ENCODE measurements at regions not wholly inside any gene's neighbourhood (a gene's known extent, or its start where the extent isn't known, plus 50 kb on each side); places are given as distances from the start of the nearest gene placed in this dataset.
A peak's percentile ranks its signal among the peaks of the same experiment; 100 is the strongest.
"Not testable (repeated sequence)": the region's sequence is repeated elsewhere in the genome, so short reads cannot be mapped to it uniquely, and the experiment has no call there.

DNA sequence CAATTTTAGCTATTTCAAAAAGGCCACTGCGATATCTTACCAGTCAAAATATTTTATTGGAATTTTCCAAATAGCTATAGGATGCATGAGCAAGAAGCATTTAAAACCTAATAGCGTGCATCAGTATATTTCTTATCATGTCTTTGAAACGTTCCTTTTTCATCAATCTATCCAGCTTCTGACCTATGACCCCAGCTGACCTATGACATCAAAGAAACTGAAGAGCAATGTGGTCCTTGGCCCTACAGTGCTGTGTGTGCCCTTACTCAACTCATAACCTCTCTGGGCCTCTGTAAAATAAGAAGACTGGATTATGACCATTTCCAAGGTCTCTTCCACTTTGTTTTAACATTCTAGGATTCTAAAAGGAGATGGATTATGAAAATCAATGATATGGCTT lies 118.2 kb downstream of the ZNF22 start:
- no peak for DNase-seq (ENCODE audit: low read depth)

- DNase-seq (ENCODE audit: low read depth), result not testable (repeated sequence)
Measured at GRCh38 chr10:45122180-45122860, 121.6 kb downstream of the ZNF22 start.

- DNase-seq (ENCODE audit: low read depth), result no peak
Measured at GRCh38 chr10:45135443-45136198, 134.9 kb downstream of the ZNF22 start.

DNA sequence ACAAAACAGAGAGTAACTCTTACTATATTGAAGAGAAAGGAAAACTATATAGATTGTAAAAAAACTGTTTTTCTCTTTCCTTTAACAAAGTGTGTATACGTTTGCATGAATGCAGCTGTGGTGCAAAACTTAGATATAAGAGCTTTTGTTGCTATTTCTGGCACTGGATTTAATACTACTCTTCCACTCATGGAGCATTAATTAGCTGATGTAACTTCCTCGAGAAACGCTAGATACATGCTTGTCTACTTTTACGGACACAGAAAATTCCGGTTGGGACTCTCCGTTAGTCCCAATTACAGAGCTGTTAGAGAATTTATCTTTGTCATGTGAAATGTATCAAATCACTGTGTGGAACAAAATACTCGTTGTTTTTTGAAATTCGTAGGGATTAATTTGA lies 135.5 kb downstream of the ZNF22 start:
- no peak for DNase-seq (ENCODE audit: low read depth)

- no peak for DNase-seq (ENCODE audit: low read depth)
Measured at GRCh38 chr10:45144326-45145070, 143.8 kb downstream of the ZNF22 start.

DNA sequence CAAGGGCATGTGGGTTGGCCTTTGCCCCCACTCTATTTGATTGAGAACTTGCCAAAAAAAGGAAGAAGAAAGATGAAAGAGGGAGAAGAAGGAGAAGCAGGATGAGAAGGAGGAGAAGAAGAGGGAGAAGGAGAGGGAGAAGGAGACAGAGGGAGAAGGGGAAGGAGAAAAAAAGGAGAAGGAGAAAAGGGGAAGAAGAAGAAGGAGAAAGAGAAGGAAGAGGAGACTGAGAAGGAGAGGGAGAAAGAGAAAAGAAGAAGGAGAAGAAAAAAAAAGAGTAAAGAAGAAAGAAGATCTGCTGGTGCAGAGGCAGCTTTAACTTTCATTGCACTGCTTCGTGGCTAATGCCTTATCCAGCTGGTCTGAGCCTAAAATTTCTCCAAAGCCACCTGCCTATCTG lies 144.4 kb downstream of the ZNF22 start:
- DNase-seq (ENCODE audit: low read depth), result not testable (repeated sequence)

DNA sequence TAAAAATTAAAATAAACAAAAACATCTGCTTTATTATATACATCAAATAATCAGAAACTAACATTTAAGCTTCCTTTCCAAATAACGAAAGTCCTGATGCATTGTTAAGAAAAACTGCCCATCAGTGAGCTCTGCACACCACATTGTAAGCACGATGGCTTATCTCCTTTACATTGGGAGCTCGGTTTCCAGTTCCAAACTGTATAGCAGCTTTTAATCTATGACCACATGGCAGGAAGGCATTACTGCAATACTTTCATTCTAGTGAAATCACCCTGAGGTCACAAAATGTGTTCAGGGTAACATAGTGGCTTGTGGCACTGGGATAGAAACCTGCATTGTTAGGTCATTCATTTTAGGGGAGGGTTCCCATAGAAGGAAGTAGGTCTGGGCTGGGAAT lies 146.3 kb downstream of the ZNF22 start:
- no peak for DNase-seq (ENCODE audit: low read depth)

- DNase-seq (ENCODE audit: low read depth), result no peak
Measured at GRCh38 chr10:45150997-45151396, 150.3 kb downstream of the ZNF22 start.

DNA sequence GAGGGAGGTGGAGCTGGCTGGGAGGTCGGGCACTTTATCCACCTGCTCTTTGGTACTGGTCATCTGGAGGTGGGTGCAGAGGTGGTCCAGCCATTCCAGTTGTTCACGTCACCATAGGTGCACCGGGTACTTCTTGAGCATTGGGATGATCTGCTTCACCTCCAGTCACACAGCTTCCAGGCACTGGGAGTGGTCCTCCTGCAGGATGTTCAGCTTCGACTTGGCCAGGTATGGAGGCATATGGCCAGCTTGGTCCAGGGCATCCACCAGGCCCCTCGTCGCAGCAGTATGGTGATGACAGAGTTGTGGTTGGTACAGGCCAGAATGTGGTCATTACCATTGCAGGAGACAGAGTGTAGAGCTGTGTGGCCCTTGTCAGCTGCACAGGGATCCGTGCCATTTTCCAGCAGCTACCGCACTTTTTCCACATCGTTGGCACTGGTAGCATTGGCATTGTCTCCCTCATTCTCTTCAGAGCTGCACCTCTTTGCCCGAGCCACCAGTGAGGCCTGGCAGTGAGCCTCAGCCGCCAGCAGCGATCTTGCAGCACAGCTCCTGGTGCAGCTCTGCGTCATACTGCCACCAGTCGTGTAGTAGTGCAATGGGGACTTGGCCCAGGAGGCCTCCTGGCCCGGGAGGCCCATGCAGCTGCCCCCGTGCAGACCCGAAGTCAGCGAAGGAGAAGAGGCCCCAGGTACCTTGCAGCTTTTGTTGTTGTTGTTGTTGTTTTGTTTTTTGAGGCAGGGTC lies 150.9 kb downstream of the ZNF22 start:
- no peak for DNase-seq (ENCODE audit: low read depth)

DNA sequence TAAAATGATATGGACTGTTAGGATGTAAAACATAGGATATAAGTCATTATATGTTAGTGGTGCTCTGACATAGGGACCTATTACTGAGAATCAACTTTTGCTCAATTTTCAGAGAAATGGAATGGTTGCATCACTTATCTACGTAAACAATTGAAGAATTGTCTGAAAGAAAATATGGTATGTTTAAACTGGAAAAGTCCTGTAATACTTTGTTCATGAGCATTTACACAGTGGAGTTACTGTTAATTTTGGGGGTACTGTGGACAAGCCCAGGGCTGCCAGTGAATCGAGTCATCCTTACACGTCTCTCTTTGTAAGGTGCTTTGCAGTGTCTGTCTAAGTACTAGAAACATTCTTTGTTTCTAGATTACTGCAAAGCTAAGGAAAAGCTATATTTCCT lies 152.0 kb downstream of the ZNF22 start:
- no peak for DNase-seq (ENCODE audit: low read depth)

DNA sequence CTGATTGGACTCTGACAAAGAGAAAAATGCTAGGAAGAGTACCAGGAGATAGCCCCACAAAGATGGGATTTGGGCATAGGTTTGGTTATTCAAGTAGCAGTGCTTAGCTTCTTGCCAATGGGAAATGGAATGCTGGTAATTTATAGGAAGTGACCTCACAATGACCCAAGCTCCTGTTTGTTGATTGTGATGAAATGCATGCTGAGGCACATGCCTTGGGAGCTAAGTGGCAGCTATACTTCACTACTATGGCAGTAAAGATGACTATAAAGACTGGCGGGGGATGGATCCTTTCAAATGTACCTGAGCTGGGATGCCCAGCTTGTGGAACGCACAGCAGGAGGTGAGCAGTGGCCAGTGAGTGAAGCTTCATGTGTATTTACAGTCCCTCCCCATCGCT lies 153.8 kb downstream of the ZNF22 start:
- no peak for DNase-seq (ENCODE audit: low read depth)

- DNase-seq (ENCODE audit: low read depth), result no peak
Measured at GRCh38 chr10:45155784-45156183, 155.1 kb downstream of the ZNF22 start.

- DNase-seq (ENCODE audit: low read depth), result no peak
Measured at GRCh38 chr10:45160271-45160670, 155.1 kb downstream of the OR13A1 start.

DNA sequence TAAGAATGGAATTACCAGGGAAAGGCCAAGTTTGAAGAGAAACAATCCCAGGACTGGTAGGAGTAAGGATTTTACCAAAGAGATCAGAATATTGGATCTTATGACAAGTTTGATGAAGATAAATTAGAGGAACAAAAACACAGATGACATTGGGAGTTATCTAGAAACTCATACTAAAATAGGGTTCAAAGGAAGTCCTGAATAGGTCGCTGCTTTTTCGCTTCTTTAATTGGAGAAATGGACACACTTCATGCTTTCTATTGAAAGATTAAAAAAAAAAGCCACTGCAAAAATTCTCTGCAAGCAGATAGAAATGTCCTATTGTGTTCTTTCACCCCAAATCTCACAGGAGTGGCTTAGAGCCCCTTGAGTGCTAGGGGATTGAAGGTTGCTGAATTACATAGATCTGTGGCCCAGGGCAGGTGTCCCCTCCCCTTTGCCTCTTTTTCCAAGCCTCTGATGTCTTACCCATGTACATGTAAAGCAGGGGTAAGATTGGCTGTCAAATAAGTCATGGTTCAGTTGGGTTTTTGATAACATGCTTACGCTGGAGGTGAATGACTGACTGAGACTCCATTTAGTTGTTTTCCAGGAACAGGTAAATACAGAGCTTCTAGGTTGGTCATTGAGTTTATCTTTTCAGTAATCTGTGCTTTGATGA lies 152.0 kb downstream of the OR13A1 start:
- no peak for DNase-seq (ENCODE audit: low read depth)

DNA sequence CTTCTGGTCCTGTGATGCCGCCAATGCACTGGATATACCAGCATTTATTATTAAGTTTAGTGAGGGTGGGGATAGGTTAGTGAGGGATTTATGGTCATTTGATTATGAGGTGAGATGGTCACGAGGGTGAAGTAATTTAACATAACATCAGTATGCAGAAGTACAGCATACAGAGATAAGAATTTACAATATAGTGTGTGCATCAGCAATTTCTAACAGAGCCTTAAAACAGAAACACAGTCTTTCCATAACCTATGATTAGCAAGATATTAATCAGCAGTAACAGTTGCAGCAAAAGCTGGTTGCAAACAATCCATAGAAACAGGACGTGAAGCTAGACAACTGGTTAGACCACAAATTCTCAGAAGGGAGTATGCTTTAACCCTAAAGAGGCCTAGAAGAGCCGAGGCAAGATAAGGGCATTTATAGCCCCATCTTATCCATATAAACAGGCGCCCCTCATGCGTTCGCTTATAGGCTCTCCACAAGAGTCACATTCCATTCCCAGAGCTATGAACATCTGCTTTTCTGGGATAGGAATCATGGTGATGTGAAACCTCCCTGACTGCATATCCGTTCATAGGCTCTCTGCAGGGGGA lies 139.8 kb downstream of the OR13A1 start:
- not testable (repeated sequence) for DNase-seq (ENCODE audit: low read depth)

- DNase-seq (ENCODE audit: low read depth), result peak; percentile 4
Measured at GRCh38 chr10:45179691-45180090, 135.7 kb downstream of the OR13A1 start.

DNA sequence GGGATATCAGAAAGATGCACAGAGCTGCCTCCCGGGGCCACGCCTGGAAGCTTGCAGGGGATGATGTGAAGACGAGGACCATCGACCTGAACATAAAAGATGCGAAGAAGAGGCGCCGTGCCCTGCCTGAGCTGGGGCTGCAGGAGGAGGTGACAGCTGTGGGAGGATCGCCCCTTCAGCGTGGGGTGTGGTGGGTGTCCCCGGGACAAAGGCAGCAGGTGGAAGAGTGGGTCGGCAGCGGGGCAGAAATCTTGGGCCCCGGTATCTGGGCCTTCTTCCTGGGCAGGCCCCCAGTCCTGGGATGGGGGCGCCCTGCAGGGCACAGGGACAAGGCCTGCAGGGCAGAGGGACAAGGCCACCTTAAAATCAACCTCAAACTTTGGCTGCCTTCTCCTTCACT lies 134.9 kb downstream of the OR13A1 start:
- no peak for DNase-seq (ENCODE audit: low read depth)

- DNase-seq (ENCODE audit: low read depth), result no peak
Measured at GRCh38 chr10:45180946-45181875, 134.2 kb downstream of the OR13A1 start.

- no peak for DNase-seq (ENCODE audit: low read depth)
Measured at GRCh38 chr10:45183174-45183573, 132.2 kb downstream of the OR13A1 start.

All from forelimb muscle (tissue), 1 donor.